Mesenchymal stem cell (in vitro differentiated cells and primary cell): ENCODE measurements at regions not wholly inside any gene's neighbourhood (a gene's known extent, or its start where the extent isn't known, plus 50 kb on each side); places are given as distances from the start of the nearest gene placed in this dataset.

Source experiments
- DNase-seq: peaks from one replicate; pipeline ENCODE4 v3.0.0-alpha.2; 2013
- H2AFZ ChIP-seq: one replicate; pipeline ENCODE4 v1.6.1; 2013; ENCODE audit warnings: low read depth, mild to moderate bottlenecking, control low read depth, inconsistent platforms, low read length, moderate library complexity
- H2AK5ac ChIP-seq: 2 replicates; pipeline ENCODE4 v1.6.1; 2013; ENCODE audit warnings: low read length, moderate library complexity, mild to moderate bottlenecking, inconsistent platforms; ENCODE audit not compliant: severe bottlenecking
- H2BK120ac ChIP-seq: one replicate; pipeline ENCODE4 v1.6.1; 2013; ENCODE audit warnings: low read depth, mild to moderate bottlenecking, inconsistent platforms, low read length, moderate library complexity
- H2BK12ac ChIP-seq, 2 experiments: one replicate each; pipeline ENCODE4 v1.6.1; 2013; ENCODE audit warnings: inconsistent platforms in 2 of 2, low read length in 2 of 2, mild to moderate bottlenecking in 2 of 2, moderate library complexity in 2 of 2, control low read depth in 1 of 2
- H2BK15ac ChIP-seq: one replicate; pipeline ENCODE4 v1.6.1; 2013; ENCODE audit warnings: mild to moderate bottlenecking, low read depth, inconsistent platforms; ENCODE audit not compliant: poor library complexity, severe bottlenecking
- H2BK5ac ChIP-seq: 2 replicates; pipeline ENCODE4 v1.6.1; 2013; ENCODE audit warnings: low read depth, mild to moderate bottlenecking, low read length, control low read depth, inconsistent platforms; ENCODE audit not compliant: poor library complexity, severe bottlenecking
- H3K14ac ChIP-seq, 2 experiments: one replicate each; pipeline ENCODE4 v1.6.1; 2013; ENCODE audit warnings: inconsistent platforms in 2 of 2, low read length in 2 of 2, control low read depth in 1 of 2, mild to moderate bottlenecking in 1 of 2, moderate library complexity in 1 of 2
- H3K18ac ChIP-seq, 2 experiments: one replicate each; pipeline ENCODE4 v1.6.1; 2013; ENCODE audit warnings: inconsistent platforms in 2 of 2, low read length in 2 of 2, control low read depth in 1 of 2, low read depth in 1 of 2, mild to moderate bottlenecking in 1 of 2
- H3K23ac ChIP-seq, 2 experiments: one replicate each; pipeline ENCODE4 v1.6.1; 2013; ENCODE audit warnings: inconsistent platforms in 2 of 2, low read length in 2 of 2, mild to moderate bottlenecking in 2 of 2, moderate library complexity in 2 of 2, control low read depth in 1 of 2
- H3K27ac ChIP-seq: 2 replicates; pipeline ENCODE4 v1.5.1; 2013; ENCODE audit warnings: mild to moderate bottlenecking, moderate library complexity, low read length, control low read depth, inconsistent platforms; ENCODE audit not compliant: poor library complexity, severe bottlenecking
- H3K27me3 ChIP-seq, 2 experiments: 2 replicates each; pipeline versions ENCODE4 v1.6.1 to v1.7.0; 2013; ENCODE audit warnings: low read length in 2 of 2, mild to moderate bottlenecking in 2 of 2, moderate library complexity in 2 of 2, control low read depth in 1 of 2, inconsistent platforms in 1 of 2; ENCODE audit not compliant: control insufficient read depth in 1 of 2, insufficient read depth in 1 of 2
- H3K36me3 ChIP-seq, 2 experiments: 2 replicates each; pipeline versions ENCODE4 v1.6.1 to v1.7.0; 2013; ENCODE audit warnings: low read length in 2 of 2, control low read depth in 1 of 2, inconsistent platforms in 1 of 2, low read depth in 1 of 2, mild to moderate bottlenecking in 1 of 2; ENCODE audit not compliant: insufficient read depth in 2 of 2, control insufficient read depth in 1 of 2
- H3K4ac ChIP-seq, 2 experiments: one replicate each; pipeline ENCODE4 v1.6.1; 2013; ENCODE audit warnings: inconsistent platforms in 2 of 2, low read length in 2 of 2, mild to moderate bottlenecking in 2 of 2, moderate library complexity in 2 of 2, control low read depth in 1 of 2, low read depth in 1 of 2
- H3K4me1 ChIP-seq: 2 replicates; pipeline ENCODE4 v1.6.1; 2013; ENCODE audit warnings: low read depth, low read length, control low read depth; ENCODE audit not compliant: control insufficient read depth, insufficient read depth
- H3K4me2 ChIP-seq: 2 replicates; pipeline ENCODE4 v1.6.1; 2013; ENCODE audit warnings: low read length, mild to moderate bottlenecking, inconsistent platforms; ENCODE audit not compliant: poor library complexity, severe bottlenecking
- H3K4me3 ChIP-seq, 2 experiments: 2 replicates each; pipeline versions ENCODE4 v1.5.1 to v1.7.0; 2013; ENCODE audit warnings: low read length in 2 of 2, mild to moderate bottlenecking in 2 of 2, control low read depth in 1 of 2, low read depth in 1 of 2; ENCODE audit not compliant: insufficient read depth in 1 of 2
- H3K79me1 ChIP-seq: replicated peaks from 2 replicates; pipeline ENCODE4 v1.6.1; 2013; ENCODE audit warnings: mild to moderate bottlenecking, control low read depth, low read length, inconsistent platforms; ENCODE audit not compliant: poor library complexity, severe bottlenecking
- H3K9ac ChIP-seq: 2 replicates; pipeline ENCODE4 v1.7.0; 2013; ENCODE audit warnings: mild to moderate bottlenecking, low read length, moderate library complexity
- H3K9me3 ChIP-seq: 2 replicates; pipeline ENCODE4 v1.7.0; 2013; ENCODE audit warnings: mild to moderate bottlenecking, low read length; ENCODE audit not compliant: control insufficient read depth
- H4K8ac ChIP-seq: one replicate; pipeline ENCODE4 v1.6.1; 2013; ENCODE audit warnings: inconsistent platforms, mild to moderate bottlenecking, low read length, moderate library complexity
- H4K91ac ChIP-seq: one replicate; pipeline ENCODE4 v1.6.1; 2013; ENCODE audit warnings: mild to moderate bottlenecking, low read length, inconsistent platforms
- WGBS: methylation state at CpG from one replicate; pipeline ENCODE4 v1.1.7; 2013; ENCODE audit warnings: mixed read lengths; 5-methylcytosine and 5-hydroxymethylcytosine counted together

DNA sequence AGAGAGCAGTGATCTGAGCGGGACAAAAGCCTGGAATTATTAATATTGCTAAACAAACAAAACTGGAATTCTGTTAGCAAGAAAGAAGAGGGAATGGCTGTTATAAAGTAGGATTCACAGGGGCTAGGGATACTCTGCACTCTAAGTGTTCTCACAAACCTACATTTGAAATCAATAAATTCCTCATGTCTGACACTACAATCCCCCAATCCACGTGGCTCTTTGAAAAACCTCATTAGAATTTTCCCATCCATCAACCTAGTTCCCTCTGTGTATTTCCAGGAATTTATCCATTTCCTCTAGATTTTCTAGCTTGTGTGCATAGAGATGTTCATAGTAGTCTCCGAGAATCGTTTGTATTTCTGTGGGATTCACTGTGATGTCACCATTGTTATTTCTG lies 307.5 kb downstream of the RBM26 start:
- H2BK12ac ChIP-seq = no peak overlapping the region
- H3K27ac ChIP-seq = no peak overlapping the region
- no peak overlapping the region for H3K14ac ChIP-seq
- no peak overlapping the region for H2AK5ac ChIP-seq
- no peaks in the 10 kb centered on the region for H3K9me3 ChIP-seq
- no peak overlapping the region for H3K18ac ChIP-seq
- no peak overlapping the region for H4K8ac ChIP-seq
- no peak overlapping the region for H3K4me3 ChIP-seq
- H3K36me3 ChIP-seq = no peaks in the 10 kb centered on the region
- H3K4me1 ChIP-seq = no peaks in the 10 kb centered on the region
- H2AFZ ChIP-seq = no peak overlapping the region
- H3K79me1 ChIP-seq = no peaks in the 10 kb centered on the region
- no peak overlapping the region for H3K4ac ChIP-seq
- no peak overlapping the region for H3K4me2 ChIP-seq
- H4K91ac ChIP-seq = no peak overlapping the region
- WGBS = 58% methylated on average over 2 of the region's 4 CpGs
- DNase-seq = no peak
- H2BK5ac ChIP-seq = no peak overlapping the region
- no peak overlapping the region for H2BK15ac ChIP-seq
- no peak overlapping the region for H3K9ac ChIP-seq
- no peak overlapping the region for H2BK120ac ChIP-seq
- no peak overlapping the region for H3K23ac ChIP-seq
- H3K27me3 ChIP-seq = no peaks in the 10 kb centered on the region

- H3K23ac ChIP-seq = no peak overlapping the region
- WGBS = 85% methylated on average over 1 of the region's 1 CpG
- H2AFZ ChIP-seq = no peak overlapping the region
- H3K4me1 ChIP-seq = no peaks in the 10 kb centered on the region
- no peak overlapping the region for H4K8ac ChIP-seq
- H2AK5ac ChIP-seq = no peak overlapping the region
- H3K36me3 ChIP-seq = no peaks in the 10 kb centered on the region
- no peak overlapping the region for H3K18ac ChIP-seq
- H3K4me3 ChIP-seq = no peak overlapping the region
- no peak overlapping the region for H2BK120ac ChIP-seq
- no peak overlapping the region for H4K91ac ChIP-seq
- no peak overlapping the region for H2BK15ac ChIP-seq
- H2BK5ac ChIP-seq = no peak overlapping the region
- no peak overlapping the region for H3K4me2 ChIP-seq
- H3K14ac ChIP-seq = no peak overlapping the region
- no peaks in the 10 kb centered on the region for H3K27me3 ChIP-seq
- DNase-seq = no peak
- H3K79me1 ChIP-seq = no peaks in the 10 kb centered on the region
- no peak overlapping the region for H3K9ac ChIP-seq
- H3K4ac ChIP-seq = no peak overlapping the region
- H3K9me3 ChIP-seq = no peaks in the 10 kb centered on the region
- H2BK12ac ChIP-seq = no peak overlapping the region
- H3K27ac ChIP-seq = no peak overlapping the region
Measured at GRCh38 chr13:79097201-79097600, 308.9 kb downstream of the RBM26 start.

GRCh38 chr13:79096099-79096498 lies 310.0 kb downstream of the RBM26 start:
- no peak overlapping the region for H2AK5ac ChIP-seq
- WGBS = no CpG with 5 or more reads among the region's 1 CpG
- no peak overlapping the region for H3K23ac ChIP-seq
- H3K9ac ChIP-seq = no peak overlapping the region
- H3K27ac ChIP-seq = no peak overlapping the region
- H3K4ac ChIP-seq = no peak overlapping the region
- H3K27me3 ChIP-seq = no peaks in the 10 kb centered on the region
- no peaks in the 10 kb centered on the region for H3K9me3 ChIP-seq
- no peak for DNase-seq
- H2BK120ac ChIP-seq = no peak overlapping the region
- H2AFZ ChIP-seq = no peak overlapping the region
- H3K14ac ChIP-seq = no peak overlapping the region
- no peaks in the 10 kb centered on the region for H3K36me3 ChIP-seq
- no peak overlapping the region for H4K8ac ChIP-seq
- no peak overlapping the region for H3K4me2 ChIP-seq
- no peak overlapping the region for H2BK5ac ChIP-seq
- no peaks in the 10 kb centered on the region for H3K4me1 ChIP-seq
- no peak overlapping the region for H3K4me3 ChIP-seq
- H3K79me1 ChIP-seq = no peaks in the 10 kb centered on the region
- H4K91ac ChIP-seq = no peak overlapping the region
- no peak overlapping the region for H3K18ac ChIP-seq
- no peak overlapping the region for H2BK12ac ChIP-seq
- no peak overlapping the region for H2BK15ac ChIP-seq

DNA sequence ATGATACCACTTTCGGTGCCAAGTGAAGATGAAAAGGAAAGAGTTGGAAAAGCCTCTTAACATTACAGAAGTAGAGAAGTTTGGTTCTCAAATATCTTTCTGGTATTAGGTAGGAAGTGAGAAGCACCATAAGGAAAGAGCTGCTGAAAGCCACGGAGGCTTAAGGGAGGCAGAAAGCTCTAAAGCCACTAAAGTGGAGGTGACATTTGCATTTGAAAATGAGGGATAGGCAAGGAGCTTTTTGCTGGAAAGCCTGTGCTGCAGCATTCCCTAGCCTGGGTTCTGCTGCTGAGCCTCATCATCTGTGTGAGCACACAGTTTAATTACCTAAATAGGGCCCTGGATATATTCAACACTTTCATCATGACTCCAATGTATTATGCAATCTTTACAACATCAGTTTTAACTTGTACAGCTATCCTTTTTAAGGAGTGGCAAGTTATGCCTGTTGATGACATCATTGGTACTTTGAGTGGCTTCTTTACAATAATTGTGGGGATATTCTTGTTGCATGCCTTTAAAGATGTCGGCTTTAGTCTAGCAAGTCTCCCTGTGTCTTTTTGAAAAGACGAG lies 315.4 kb downstream of the RBM26 start:
- no peaks in the 10 kb centered on the region for H3K79me1 ChIP-seq
- no peaks in the 10 kb centered on the region for H3K4me1 ChIP-seq
- H3K18ac ChIP-seq = no peak overlapping the region
- no peak overlapping the region for H2AFZ ChIP-seq
- no peaks in the 10 kb centered on the region for H3K27me3 ChIP-seq
- no peak overlapping the region for H4K91ac ChIP-seq
- DNase-seq = no peak
- no peak overlapping the region for H3K27ac ChIP-seq
- no peak overlapping the region for H2BK15ac ChIP-seq
- peaks cover 5% of the 10 kb centered on the region for H3K9me3 ChIP-seq
- H3K9ac ChIP-seq = no peak overlapping the region
- H3K36me3 ChIP-seq = no peaks in the 10 kb centered on the region
- H2BK120ac ChIP-seq = no peak overlapping the region
- H2BK12ac ChIP-seq = no peak overlapping the region
- H4K8ac ChIP-seq = no peak overlapping the region
- H2AK5ac ChIP-seq = no peak overlapping the region
- no peak overlapping the region for H3K4me2 ChIP-seq
- 88% methylated on average over 4 of the region's 4 CpGs for WGBS
- no peak overlapping the region for H3K4me3 ChIP-seq
- no peak overlapping the region for H3K4ac ChIP-seq
- H3K14ac ChIP-seq = no peak overlapping the region
- H3K23ac ChIP-seq = no peak overlapping the region
- H2BK5ac ChIP-seq = no peak overlapping the region
